Cardiac fibroblast (primary cell): ENCODE measurements at regions not wholly inside any gene's neighbourhood (a gene's known extent, or its start where the extent isn't known, plus 50 kb on each side); places are given as distances from the start of the nearest gene placed in this dataset.

Experiments used
- DNase-seq, 2 donors: peaks; one replicate each; pipeline versions ENCODE4 v3.0.0 to v3.0.0-alpha.2; 2010; ENCODE audit warnings: low read depth in 2 of 2
- H3K4me3 ChIP-seq, 2 donors: replicated peaks in 1 of 2; 1 replicate in 1 of 2; 2 replicates in 1 of 2; pipeline ENCODE4 v1.5.1; 2011; ENCODE audit warnings: low read depth in 2 of 2, low read length in 2 of 2, mild to moderate bottlenecking in 2 of 2, moderate library complexity in 1 of 2
- TF ChIP-seq, protein P1 (sequence below): IDR thresholded peaks from one replicate; pipeline ENCODE4 v1.5.1; 2011; ENCODE audit warnings: low read depth, mild to moderate bottlenecking, low read length, inconsistent platforms

DNA sequence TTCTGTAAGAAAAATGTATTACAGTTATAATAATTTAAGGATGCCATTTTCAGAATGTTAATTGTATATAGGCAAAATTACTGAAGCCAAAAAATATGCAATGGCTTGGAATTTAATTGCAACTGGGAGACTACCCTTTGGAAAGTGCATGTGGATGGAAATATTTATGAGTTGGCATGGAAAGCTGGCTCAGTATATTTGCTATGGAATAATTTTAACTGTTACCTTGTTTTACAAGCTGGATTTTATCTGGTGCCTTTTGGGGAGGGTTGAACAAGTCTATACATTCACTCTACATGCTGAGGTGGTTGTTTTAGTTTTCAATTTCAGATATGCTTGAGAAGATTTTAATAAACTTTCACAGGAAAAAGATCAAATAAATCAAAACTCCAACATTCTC is 80.9 kb upstream of the ABCB5 start:
- no peak for DNase-seq
- TF ChIP-seq, protein P1, sequence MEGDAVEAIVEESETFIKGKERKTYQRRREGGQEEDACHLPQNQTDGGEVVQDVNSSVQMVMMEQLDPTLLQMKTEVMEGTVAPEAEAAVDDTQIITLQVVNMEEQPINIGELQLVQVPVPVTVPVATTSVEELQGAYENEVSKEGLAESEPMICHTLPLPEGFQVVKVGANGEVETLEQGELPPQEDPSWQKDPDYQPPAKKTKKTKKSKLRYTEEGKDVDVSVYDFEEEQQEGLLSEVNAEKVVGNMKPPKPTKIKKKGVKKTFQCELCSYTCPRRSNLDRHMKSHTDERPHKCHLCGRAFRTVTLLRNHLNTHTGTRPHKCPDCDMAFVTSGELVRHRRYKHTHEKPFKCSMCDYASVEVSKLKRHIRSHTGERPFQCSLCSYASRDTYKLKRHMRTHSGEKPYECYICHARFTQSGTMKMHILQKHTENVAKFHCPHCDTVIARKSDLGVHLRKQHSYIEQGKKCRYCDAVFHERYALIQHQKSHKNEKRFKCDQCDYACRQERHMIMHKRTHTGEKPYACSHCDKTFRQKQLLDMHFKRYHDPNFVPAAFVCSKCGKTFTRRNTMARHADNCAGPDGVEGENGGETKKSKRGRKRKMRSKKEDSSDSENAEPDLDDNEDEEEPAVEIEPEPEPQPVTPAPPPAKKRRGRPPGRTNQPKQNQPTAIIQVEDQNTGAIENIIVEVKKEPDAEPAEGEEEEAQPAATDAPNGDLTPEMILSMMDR, result no peak
- H3K4me3 ChIP-seq, result no peak overlapping the region

DNA sequence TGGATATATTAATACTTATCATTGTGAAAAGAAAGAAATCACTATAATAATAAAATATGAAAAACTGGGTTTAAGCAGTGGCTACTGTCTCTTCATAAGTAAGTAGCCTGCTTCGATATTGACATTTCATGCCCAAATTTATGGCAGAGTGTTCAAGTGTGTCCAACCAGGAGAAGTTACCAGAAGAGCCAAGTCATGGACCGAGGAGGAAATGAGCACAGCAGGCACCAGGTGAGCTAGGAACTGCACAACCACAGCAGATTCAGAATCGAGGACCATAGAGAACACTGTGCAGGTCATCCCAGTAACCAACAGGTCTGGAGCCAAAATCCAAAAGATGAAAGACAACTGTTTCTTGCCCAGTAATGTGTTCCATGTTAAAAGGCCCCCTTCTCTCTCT is 79.9 kb upstream of the ABCB5 start:
- TF ChIP-seq, protein P1, result no peak
- DNase-seq, result no peak
- no peak overlapping the region for H3K4me3 ChIP-seq

DNA sequence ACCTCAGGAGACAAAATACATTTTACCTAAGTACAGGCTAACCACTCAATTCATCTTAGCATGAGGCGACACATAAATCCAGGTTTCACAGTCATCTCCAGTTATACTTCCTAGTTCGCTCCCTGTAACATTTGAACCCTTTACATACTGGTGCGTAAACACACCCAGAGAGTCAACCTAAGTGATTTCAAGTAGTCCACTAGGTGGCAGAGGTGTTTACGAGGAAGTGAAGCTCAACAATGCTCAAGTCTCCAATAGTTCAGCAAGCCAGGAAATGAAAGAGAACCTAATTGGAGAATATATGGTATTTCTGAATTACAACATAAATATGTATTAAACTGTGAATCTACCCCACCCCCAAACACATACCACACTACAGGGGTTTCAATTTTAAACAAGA is 76.3 kb upstream of the ABCB5 start:
- no peak overlapping the region for H3K4me3 ChIP-seq
- TF ChIP-seq, protein P1, result peak; percentile 20
- peak in 1 of 2 donors; percentile 38 for DNase-seq

DNA sequence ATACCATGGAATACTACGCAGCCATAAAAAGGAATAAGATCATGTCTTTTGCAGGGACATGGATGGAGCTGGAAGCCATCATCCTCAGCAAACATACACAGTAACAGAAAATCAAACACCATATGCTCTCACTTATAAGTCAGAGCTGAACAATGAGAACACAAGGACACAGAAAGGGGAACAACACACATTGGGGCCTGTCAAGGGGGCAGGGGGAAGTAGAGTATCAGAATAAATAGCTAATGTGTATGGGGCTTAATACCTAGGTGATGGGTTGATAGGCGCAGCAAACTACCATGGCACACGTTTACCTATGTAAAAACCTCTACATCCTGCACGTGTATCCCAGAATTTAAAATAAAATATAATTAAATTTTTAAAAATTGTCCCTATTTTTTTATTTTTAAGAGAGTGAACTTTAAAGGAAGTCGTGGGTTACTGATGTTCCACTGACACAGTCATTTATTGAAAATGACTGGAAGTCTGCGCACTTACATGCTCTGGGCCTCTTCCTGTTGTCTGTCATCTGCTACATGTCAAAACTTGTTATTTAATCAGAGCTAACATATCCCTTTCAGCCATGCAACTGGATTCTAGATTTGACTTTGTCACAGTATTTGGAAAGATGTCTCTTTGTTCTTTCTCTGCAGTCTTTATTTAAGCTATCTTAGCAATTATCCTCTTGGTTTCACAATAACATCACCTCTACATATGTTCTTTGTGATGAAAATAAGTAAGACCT is 73.7 kb upstream of the ABCB5 start:
- DNase-seq, result no peak
- TF ChIP-seq, protein P1, result no peak
- H3K4me3 ChIP-seq, result no peak overlapping the region

DNA sequence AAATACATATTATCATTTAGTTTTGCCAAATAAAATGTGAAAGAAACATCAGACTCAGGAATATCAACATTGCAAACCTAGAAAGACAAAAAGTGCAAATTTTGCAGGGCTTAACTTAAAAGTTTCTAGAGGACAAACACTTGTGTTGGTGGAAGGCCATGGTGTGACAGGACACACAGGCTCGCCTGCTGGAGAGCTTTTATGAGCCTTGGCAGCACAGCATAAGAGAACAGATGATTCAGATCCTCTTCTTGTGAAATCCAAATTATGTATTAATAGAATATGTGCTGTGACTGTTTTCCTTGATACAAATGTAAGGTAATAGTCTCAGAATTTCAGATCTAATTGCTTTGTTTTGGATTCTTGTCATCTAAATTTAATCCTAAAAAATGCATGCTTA is 72.9 kb upstream of the ABCB5 start:
- TF ChIP-seq, protein P1, result no peak
- no peak overlapping the region for H3K4me3 ChIP-seq
- peak; percentile 37 to 68 for DNase-seq

DNA sequence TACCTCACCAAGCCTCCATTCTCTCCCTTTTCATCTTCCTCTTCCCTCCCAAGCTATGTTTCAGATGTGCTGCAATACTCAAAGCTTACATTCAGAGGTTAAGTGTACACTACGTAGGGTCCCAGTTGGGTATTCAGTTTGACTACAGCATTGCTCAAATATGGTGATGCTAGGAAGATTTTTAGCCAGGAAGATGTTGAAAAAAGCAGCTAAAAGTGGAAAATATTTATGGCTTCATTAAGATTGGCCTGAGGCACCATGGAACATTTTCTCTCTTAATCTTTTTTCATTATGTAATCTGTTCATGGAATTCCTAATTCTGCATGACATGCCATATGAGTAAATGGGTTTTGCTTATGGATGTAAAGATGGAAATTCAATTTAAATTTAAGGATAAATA is 72.0 kb upstream of the ABCB5 start:
- H3K4me3 ChIP-seq, result no peak overlapping the region
- DNase-seq, result no peak

More for the DNA sequence above, 72.0 kb upstream of the ABCB5 start:
- TF ChIP-seq, protein P1, result no peak
